Inflammatory macrophage treated with lipopolysaccharide for 1 hour (primary cell): ENCODE measurements at regions not wholly inside any gene's neighbourhood (a gene's known extent, or its start where the extent isn't known, plus 50 kb on each side); places are given as distances from the start of the nearest gene placed in this dataset.

Experiments
- DNase-seq, 2 donors: peaks; one replicate each; pipeline ENCODE4 v3.0.0-alpha.2; 2020 to 2022

GRCh38 chr5:38794986-38795385, 50.8 kb upstream of the OSMR start:
- no peak for DNase-seq

- no peak for DNase-seq
These were observed 49.6 kb upstream of the OSMR start for GRCh38 chr5:38795986-38796741.
